HFFc6 (cell line): ENCODE measurements at regions not wholly inside any gene's neighbourhood (a gene's known extent, or its start where the extent isn't known, plus 50 kb on each side); places are given as distances from the start of the nearest gene placed in this dataset.

ENCODE experiments used
- DNase-seq: peaks from one replicate; pipeline ENCODE4 v3.0.0-alpha.2; 2018
- H3K27ac Mint-ChIP-seq: 2 replicates; pipeline ENCODE4 v1.8.0; 2020; ENCODE audit warnings: mild to moderate bottlenecking, mixed read lengths
- H3K27me3 Mint-ChIP-seq: 2 replicates; pipeline ENCODE4 v1.8.0; 2021; ENCODE audit warnings: mild to moderate bottlenecking, moderate library complexity, mixed read lengths; ENCODE audit not compliant: insufficient read depth
- H3K36me3 Mint-ChIP-seq: 2 replicates; pipeline ENCODE4 v1.8.0; 2021; ENCODE audit warnings: low read depth, mixed read lengths
- H3K4me1 Mint-ChIP-seq: 2 replicates; pipeline ENCODE4 v1.8.0; 2020; ENCODE audit warnings: low read depth, mixed read lengths
- H3K4me3 Mint-ChIP-seq: 2 replicates; pipeline ENCODE4 v1.8.0; 2020; ENCODE audit warnings: mild to moderate bottlenecking, moderate library complexity, mixed read lengths
- H3K9me3 Mint-ChIP-seq: 2 replicates; pipeline ENCODE4 v1.8.0; 2020; ENCODE audit warnings: mild to moderate bottlenecking, mixed read lengths
- CTCF ChIP-seq: fragments of 200-600 bp; sonication (generic); IDR thresholded peaks from 2 replicates; pipeline ENCODE4 v1.5.0; 2021; ENCODE audit warnings: antibody characterized with exemption, mild to moderate bottlenecking

- Mint-ChIP-seq H3K27me3 (no peaks in the 10 kb centered on the region; the same call in 1 of the 2 replicates), H3K36me3 (no peaks in the 10 kb centered on the region), H3K27ac (no peak overlapping the region), H3K9me3 (peaks cover 8% of the 10 kb centered on the region; the same call in 1 of the 2 replicates), H3K4me3 (no peak overlapping the region), H3K4me1 (no peaks in the 10 kb centered on the region)
- TF ChIP-seq CTCF = no peak
- no peak for DNase-seq
Observed at GRCh38 chr11:92141159-92141558, 83.5 kb upstream of the FAT3 start.

- no peak for TF ChIP-seq CTCF
- Mint-ChIP-seq H3K4me3 (no peak overlapping the region), H3K4me1 (no peaks in the 10 kb centered on the region), H3K27ac (no peak overlapping the region), H3K36me3 (no peaks in the 10 kb centered on the region), H3K9me3 (peaks cover 8% of the 10 kb centered on the region; the same call in 1 of the 2 replicates), H3K27me3 (no peaks in the 10 kb centered on the region)
- DNase-seq = no peak
Observed at GRCh38 chr11:92140021-92140420, 84.6 kb upstream of the FAT3 start.

GRCh38 chr11:92138296-92138695, 86.3 kb upstream of the FAT3 start:
- Mint-ChIP-seq H3K27ac (no peak overlapping the region), H3K27me3 (no peaks in the 10 kb centered on the region), H3K36me3 (no peaks in the 10 kb centered on the region), H3K9me3 (peaks cover 8% of the 10 kb centered on the region), H3K4me1 (no peaks in the 10 kb centered on the region), H3K4me3 (no peak overlapping the region)
- TF ChIP-seq CTCF = no peak
- no peak for DNase-seq

GRCh38 chr11:92137747-92138146, 86.9 kb upstream of the FAT3 start:
- H3K27me3 Mint-ChIP-seq = no peaks in the 10 kb centered on the region

GRCh38 chr11:92136797-92137196, 87.8 kb upstream of the FAT3 start:
- Mint-ChIP-seq H3K4me1 (peaks cover 1% of the 10 kb centered on the region; the same call in 1 of the 2 replicates), H3K9me3 (peaks cover 8% of the 10 kb centered on the region), H3K27me3 (no peaks in the 10 kb centered on the region), H3K4me3 (no peak overlapping the region), H3K36me3 (no peaks in the 10 kb centered on the region), H3K27ac (no peak overlapping the region)
- no peak for DNase-seq
- peak; percentile 41; the same call in 1 of the 2 replicates for TF ChIP-seq CTCF

More at GRCh38 chr11:92137747-92138146, 86.9 kb upstream of the FAT3 start:
- H3K4me1 Mint-ChIP-seq = no peaks in the 10 kb centered on the region
- DNase-seq = no peak
- H3K27ac Mint-ChIP-seq = no peak overlapping the region
- no peak for TF ChIP-seq CTCF
- H3K36me3 Mint-ChIP-seq = no peaks in the 10 kb centered on the region
- no peak overlapping the region for H3K4me3 Mint-ChIP-seq
- H3K9me3 Mint-ChIP-seq = peaks cover 8% of the 10 kb centered on the region
